HUDEP-2 (cell line): ENCODE measurements at regions not wholly inside any gene's neighbourhood (a gene's known extent, or its start where the extent isn't known, plus 50 kb on each side); places are given as distances from the start of the nearest gene placed in this dataset.
A peak's percentile ranks its signal among the peaks of the same experiment; 100 is the strongest.
"Not testable (repeated sequence)": the region's sequence is repeated elsewhere in the genome, so short reads cannot be mapped to it uniquely, and the experiment has no call there.

Source experiments
- DNase-seq, 76 experiments: peaks; one replicate each; lab custom pipeline; 2025; ENCODE audit not compliant: unreplicated experiment in 76 of 76; lab: John Stamatoyannopoulos, UW

- DNase-seq, result not testable (repeated sequence)
Measured at GRCh38 chr4:53699310-53699709, 108.0 kb upstream of the LNX1 start.

GRCh38 chr4:53697016-53697685 lies 105.9 kb upstream of the LNX1 start:
- DNase-seq, result no peak

GRCh38 chr4:53695540-53696463 lies 104.5 kb upstream of the LNX1 start:
- DNase-seq, result no peak

- no peak for DNase-seq
Measured at GRCh38 chr4:53694666-53695065, 103.4 kb upstream of the LNX1 start.

- no peak for DNase-seq
Measured at GRCh38 chr4:53693909-53694308, 102.6 kb upstream of the LNX1 start.

GRCh38 chr4:53693408-53693807 lies 102.1 kb upstream of the LNX1 start:
- DNase-seq, result no peak

- peak in 13 of 76 experiments; percentile 1 to 70 (median 27) for DNase-seq
Measured at GRCh38 chr4:53688186-53688790, 97.0 kb upstream of the LNX1 start.

- no peak for DNase-seq
Measured at GRCh38 chr4:53686521-53686920, 95.2 kb upstream of the LNX1 start.

- DNase-seq, result no peak
Measured at GRCh38 chr4:53684136-53685130, 93.1 kb upstream of the LNX1 start.

GRCh38 chr4:53682908-53683307 lies 91.6 kb upstream of the LNX1 start:
- no peak for DNase-seq

- no peak for DNase-seq
Measured at GRCh38 chr4:53682196-53682595, 90.9 kb upstream of the LNX1 start.

GRCh38 chr4:53680598-53680997 lies 89.3 kb upstream of the LNX1 start:
- DNase-seq, result no peak

GRCh38 chr4:53680168-53680567 lies 88.9 kb upstream of the LNX1 start:
- no peak for DNase-seq

- no peak for DNase-seq
Measured at GRCh38 chr4:53676402-53676871, 85.2 kb upstream of the LNX1 start.

- DNase-seq, result no peak
Measured at GRCh38 chr4:53674903-53675302, 83.6 kb upstream of the LNX1 start.

GRCh38 chr4:53672873-53673272 lies 81.6 kb upstream of the LNX1 start:
- DNase-seq, result no peak

GRCh38 chr4:53671757-53672156 lies 80.5 kb upstream of the LNX1 start:
- no peak for DNase-seq

GRCh38 chr4:53659737-53660136 lies 68.5 kb upstream of the LNX1 start:
- peak in 1 of 76 experiments; percentile 1 for DNase-seq

- no peak for DNase-seq
Measured at GRCh38 chr4:53659112-53659511, 67.8 kb upstream of the LNX1 start.

GRCh38 chr4:53658029-53658428 lies 66.7 kb upstream of the LNX1 start:
- no peak for DNase-seq
